Neural progenitor cell (in vitro differentiated cells): ENCODE measurements at regions not wholly inside any gene's neighbourhood (a gene's known extent, or its start where the extent isn't known, plus 50 kb on each side); places are given as distances from the start of the nearest gene placed in this dataset.

ENCODE experiments used
- CTCF ChIP-seq: fragments of 200-600 bp; sonication (generic); IDR thresholded peaks from 2 replicates; pipeline ENCODE4 v1.5.1; 2017; ENCODE audit warnings: antibody characterized with exemption, mild to moderate bottlenecking
- EZH2 ChIP-seq: fragments of 200-600 bp; sonication (generic); IDR thresholded peaks from 2 replicates; pipeline ENCODE4 v1.6.1; 2017; ENCODE audit warnings: antibody characterized with exemption, mild to moderate bottlenecking, moderate library complexity

- TF ChIP-seq CTCF (no peak), EZH2 (no peak)
Measured at GRCh38 chr1:209405183-209405814, 178.2 kb upstream of the CAMK1G start.
